Activated CD4-positive, alpha-beta T cell treated with anti-CD3 and anti-CD28 coated beads for 24 hours (primary cell): ENCODE measurements at regions not wholly inside any gene's neighbourhood (a gene's known extent, or its start where the extent isn't known, plus 50 kb on each side); places are given as distances from the start of the nearest gene placed in this dataset.
"Not testable (repeated sequence)": the region's sequence is repeated elsewhere in the genome, so short reads cannot be mapped to it uniquely, and the experiment has no call there.

Experiments
- DNase-seq, 2 donors: peaks; one replicate each; pipeline ENCODE4 v3.0.0-alpha.2; 2020; ENCODE audit warnings: low read depth in 2 of 2

- DNase-seq, result no peak
Observed at GRCh38 chr2:225837328-225837727, 437.8 kb downstream of the NYAP2 start.

GRCh38 chr2:225824748-225825449, 425.4 kb downstream of the NYAP2 start:
- DNase-seq, result no peak

GRCh38 chr2:225821351-225821750, 421.8 kb downstream of the NYAP2 start:
- no peak for DNase-seq

GRCh38 chr2:225820826-225821225, 421.3 kb downstream of the NYAP2 start:
- DNase-seq, result no peak

GRCh38 chr2:225814554-225814953, 415.0 kb downstream of the NYAP2 start:
- DNase-seq, result no peak

GRCh38 chr2:225806105-225806504, 406.6 kb downstream of the NYAP2 start:
- DNase-seq, result no peak

- not testable (repeated sequence) for DNase-seq
Observed at GRCh38 chr2:225802076-225802475, 402.6 kb downstream of the NYAP2 start.

- DNase-seq, result no peak
Observed at GRCh38 chr2:225797394-225797793, 397.9 kb downstream of the NYAP2 start.

GRCh38 chr2:225794652-225795400, 395.3 kb downstream of the NYAP2 start:
- no peak for DNase-seq

- DNase-seq, result no peak
Observed at GRCh38 chr2:225793736-225794550, 394.4 kb downstream of the NYAP2 start.

GRCh38 chr2:225788571-225789094, 389.1 kb downstream of the NYAP2 start:
- DNase-seq, result no peak

GRCh38 chr2:225787497-225787896, 388.0 kb downstream of the NYAP2 start:
- DNase-seq, result no peak

GRCh38 chr2:225781991-225782390, 382.5 kb downstream of the NYAP2 start:
- no peak for DNase-seq

GRCh38 chr2:225781145-225781544, 381.6 kb downstream of the NYAP2 start:
- DNase-seq, result no peak

GRCh38 chr2:225779829-225780228, 380.3 kb downstream of the NYAP2 start:
- DNase-seq, result no peak

- no peak for DNase-seq
Observed at GRCh38 chr2:225773148-225773547, 373.6 kb downstream of the NYAP2 start.

- DNase-seq, result no peak
Observed at GRCh38 chr2:225771701-225772100, 372.2 kb downstream of the NYAP2 start.

GRCh38 chr2:225768741-225769140, 369.2 kb downstream of the NYAP2 start:
- DNase-seq, result no peak

- no peak for DNase-seq
Observed at GRCh38 chr2:225766431-225766830, 366.9 kb downstream of the NYAP2 start.

- no peak for DNase-seq
Observed at GRCh38 chr2:225765820-225766219, 366.3 kb downstream of the NYAP2 start.

GRCh38 chr2:225764346-225764745, 364.8 kb downstream of the NYAP2 start:
- DNase-seq, result no peak

- DNase-seq, result no peak
Observed at GRCh38 chr2:225763711-225764110, 364.2 kb downstream of the NYAP2 start.
